22Rv1 (cell line): ENCODE measurements at regions not wholly inside any gene's neighbourhood (a gene's known extent, or its start where the extent isn't known, plus 50 kb on each side); places are given as distances from the start of the nearest gene placed in this dataset.

Source experiments
- ZFX ChIP-seq: fragments of 450-650 bp; IDR thresholded peaks from 2 replicates; pipeline ENCODE4 v1.6.1; 2017; ENCODE audit warnings: antibody characterized with exemption, borderline replicate concordance
- TF ChIP-seq, protein P1 (sequence below): fragments of 450-650 bp; IDR thresholded peaks from 2 replicates; pipeline ENCODE4 v1.5.1; 2017; ENCODE audit warnings: mild to moderate bottlenecking

DNA sequence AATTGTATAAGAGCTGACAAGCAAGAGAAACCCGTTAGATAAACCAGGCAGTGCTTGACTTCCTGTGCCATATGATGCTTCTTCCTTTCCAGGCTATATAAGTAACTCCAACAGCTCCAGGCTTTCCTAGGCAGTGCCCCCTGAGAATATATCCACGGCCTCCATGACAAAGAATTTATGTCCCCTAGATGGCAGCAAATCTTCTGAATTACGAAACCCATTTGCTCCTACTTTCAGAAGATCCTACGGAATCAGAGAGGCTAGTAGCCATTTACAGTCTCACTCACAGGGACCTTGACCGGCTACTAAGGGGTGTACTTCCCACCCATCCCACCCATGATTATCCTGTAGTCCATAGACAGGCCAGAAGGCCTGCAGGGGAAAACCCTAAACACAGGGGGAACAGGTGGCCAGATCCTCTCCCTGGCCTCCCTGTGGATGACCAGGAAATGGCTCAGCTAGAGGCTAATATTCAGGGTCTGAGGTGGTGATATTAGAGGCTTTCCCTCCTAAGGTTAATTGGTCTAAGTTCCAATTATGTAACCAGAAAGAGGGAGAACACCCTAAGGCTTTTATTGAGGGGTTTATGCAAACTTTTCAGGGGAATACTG is 77.2 kb upstream of the DCD start:
- TF ChIP-seq, protein P1, sequence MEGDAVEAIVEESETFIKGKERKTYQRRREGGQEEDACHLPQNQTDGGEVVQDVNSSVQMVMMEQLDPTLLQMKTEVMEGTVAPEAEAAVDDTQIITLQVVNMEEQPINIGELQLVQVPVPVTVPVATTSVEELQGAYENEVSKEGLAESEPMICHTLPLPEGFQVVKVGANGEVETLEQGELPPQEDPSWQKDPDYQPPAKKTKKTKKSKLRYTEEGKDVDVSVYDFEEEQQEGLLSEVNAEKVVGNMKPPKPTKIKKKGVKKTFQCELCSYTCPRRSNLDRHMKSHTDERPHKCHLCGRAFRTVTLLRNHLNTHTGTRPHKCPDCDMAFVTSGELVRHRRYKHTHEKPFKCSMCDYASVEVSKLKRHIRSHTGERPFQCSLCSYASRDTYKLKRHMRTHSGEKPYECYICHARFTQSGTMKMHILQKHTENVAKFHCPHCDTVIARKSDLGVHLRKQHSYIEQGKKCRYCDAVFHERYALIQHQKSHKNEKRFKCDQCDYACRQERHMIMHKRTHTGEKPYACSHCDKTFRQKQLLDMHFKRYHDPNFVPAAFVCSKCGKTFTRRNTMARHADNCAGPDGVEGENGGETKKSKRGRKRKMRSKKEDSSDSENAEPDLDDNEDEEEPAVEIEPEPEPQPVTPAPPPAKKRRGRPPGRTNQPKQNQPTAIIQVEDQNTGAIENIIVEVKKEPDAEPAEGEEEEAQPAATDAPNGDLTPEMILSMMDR, result peak; percentile 71
- no peak for TF ChIP-seq ZFX
